Retinal pigment epithelial cell (primary cell): ENCODE measurements at regions not wholly inside any gene's neighbourhood (a gene's known extent, or its start where the extent isn't known, plus 50 kb on each side); places are given as distances from the start of the nearest gene placed in this dataset.
A peak's percentile ranks its signal among the peaks of the same experiment; 100 is the strongest.

Experiments
- DNase-seq: peaks from one replicate; pipeline ENCODE4 v3.0.0-alpha.2; 2010; ENCODE audit warnings: low read depth
- H3K4me3 ChIP-seq: 2 replicates; pipeline ENCODE4 v1.5.1; 2011; ENCODE audit warnings: mild to moderate bottlenecking, low read length, control low read depth, moderate library complexity
- CTCF ChIP-seq: conservative IDR thresholded peaks from 2 replicates; pipeline ENCODE4 v1.5.1; 2011; ENCODE audit warnings: low read depth, low read length, control low read depth, inconsistent platforms

DNA sequence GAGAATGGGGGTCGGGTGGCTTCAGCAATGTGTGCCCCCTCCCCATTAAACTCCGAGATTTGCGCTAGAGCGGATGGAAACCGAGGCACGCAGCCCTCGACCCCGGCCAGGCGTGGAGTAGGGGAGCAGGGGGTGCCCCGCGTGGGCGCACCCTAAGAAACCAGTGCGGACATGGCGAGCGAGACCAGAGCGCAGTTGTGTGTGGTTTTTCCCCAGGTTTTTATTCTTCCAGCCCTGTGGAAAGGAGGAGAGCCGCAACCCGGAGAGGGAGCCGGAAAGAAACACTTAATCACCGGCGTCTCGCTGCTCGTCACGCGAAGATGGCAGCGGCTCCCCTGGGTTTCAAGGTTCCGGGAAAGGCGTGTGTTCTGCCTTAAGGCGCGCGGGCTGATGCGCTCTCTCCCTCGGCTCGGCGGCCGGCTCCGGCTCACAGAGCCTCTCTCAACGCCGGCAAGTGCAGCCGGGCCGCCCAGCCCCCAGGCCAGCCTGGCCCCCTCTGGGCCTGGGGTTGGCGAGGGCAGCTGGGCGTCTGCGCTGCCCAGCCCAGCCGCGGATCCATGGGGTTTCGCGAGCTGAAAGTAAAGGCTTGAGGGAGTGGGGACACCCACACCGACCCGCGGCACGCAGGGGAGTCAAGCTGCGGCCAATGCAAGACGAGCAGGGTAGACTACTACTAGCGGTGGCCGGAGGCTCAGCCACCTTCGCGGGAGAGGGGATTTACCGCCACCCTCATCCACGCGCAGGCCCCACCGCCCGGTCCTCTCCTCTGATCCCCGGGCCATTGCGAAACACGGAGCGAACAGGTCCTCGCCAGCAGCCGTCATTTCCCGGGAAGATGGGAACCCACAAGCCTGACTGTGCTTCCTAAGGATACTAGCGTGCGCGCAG, 74.0 kb upstream of the BCOR start:
- no peak for DNase-seq
- no peak for TF ChIP-seq CTCF
- peak overlapping the region; percentile 31 for H3K4me3 ChIP-seq

- TF ChIP-seq CTCF: no peak
- no peak for DNase-seq
- peak overlapping the region; percentile 31 for H3K4me3 ChIP-seq
Observed at GRCh38 chrX:40170830-40171512, 73.2 kb upstream of the BCOR start.

DNA sequence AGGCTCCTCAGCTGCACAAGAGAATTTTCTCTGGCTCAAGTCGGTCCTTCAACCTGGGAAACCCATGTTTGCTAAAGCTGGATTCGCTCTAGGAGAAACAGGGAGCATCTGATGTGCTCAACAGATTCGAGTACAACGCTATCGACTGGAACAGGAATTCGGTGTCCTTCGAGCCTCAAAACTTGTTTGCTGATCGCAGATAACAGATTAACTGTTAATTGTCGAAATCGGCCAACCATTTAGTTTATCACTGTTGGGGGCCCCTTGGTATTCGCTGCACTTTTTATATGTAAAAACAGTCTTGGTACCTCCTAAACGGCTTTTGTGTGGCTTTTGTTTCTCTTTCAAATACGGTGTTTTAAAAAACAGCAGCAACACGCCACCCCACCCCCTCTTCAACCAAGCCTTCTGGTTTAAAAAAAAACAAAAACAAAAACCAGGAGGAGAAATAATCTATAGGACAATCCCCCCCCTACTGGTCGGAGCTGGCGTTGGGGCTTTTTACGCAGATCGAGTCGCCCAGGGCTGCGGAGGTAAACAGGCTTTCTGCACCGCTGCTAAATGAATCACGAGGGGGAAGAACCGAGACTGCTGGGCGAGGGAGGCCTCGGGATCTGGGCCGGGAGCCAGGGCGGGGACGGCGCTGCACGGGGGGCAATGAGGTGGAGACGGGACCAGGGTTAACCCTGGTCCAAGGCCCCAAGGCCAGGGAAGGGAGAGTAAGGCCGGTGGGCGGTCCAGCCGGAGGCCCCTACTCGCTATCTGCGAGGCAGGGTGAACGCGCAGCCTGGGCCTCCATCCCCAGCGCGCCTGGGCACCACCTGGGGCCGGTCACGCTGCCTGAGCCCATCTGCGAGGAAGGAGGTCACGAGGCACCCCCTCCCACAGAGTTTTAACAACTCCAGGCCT, 71.7 kb upstream of the BCOR start:
- H3K4me3 ChIP-seq: peak overlapping the region; percentile 13
- peak; percentile 68 for TF ChIP-seq CTCF
- peak; percentile 81 for DNase-seq

DNA sequence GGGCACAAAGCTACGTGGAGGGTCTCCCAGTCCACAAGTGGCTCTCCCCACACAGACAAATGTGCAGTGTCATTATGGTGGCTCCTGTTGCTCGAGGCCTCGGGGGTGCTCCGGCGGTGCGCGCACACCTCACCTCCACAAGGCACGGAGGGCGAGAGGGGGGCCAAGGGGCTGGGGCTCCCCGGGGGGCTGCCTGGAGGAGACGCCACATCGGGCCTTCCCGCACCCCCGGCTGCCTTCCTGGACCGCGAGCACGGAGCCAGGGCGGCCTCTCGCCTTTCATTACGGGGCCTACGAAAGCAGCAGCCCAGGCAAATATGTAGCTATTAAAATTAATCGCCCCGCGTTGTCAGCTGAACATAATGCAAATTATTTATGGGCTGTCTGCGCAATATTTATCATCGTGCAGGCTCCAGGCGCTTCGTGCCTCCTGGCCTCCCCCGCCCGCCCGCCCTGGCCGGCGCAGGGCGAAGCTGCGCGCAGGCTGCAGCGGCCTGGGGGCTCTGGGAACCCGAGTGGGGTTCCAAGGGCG, 70.8 kb upstream of the BCOR start:
- H3K4me3 ChIP-seq: no peak overlapping the region
- TF ChIP-seq CTCF: no peak
- no peak for DNase-seq

GRCh38 chrX:40167850-40168479, 70.2 kb upstream of the BCOR start:
- H3K4me3 ChIP-seq: peak overlapping the region; percentile 31
- no peak for DNase-seq
- TF ChIP-seq CTCF: no peak

GRCh38 chrX:40167233-40167849, 69.6 kb upstream of the BCOR start:
- peak overlapping the region; percentile 31 for H3K4me3 ChIP-seq
- no peak for DNase-seq
- TF ChIP-seq CTCF: no peak
